Neuronal stem cell (in vitro differentiated cells): ENCODE measurements at regions not wholly inside any gene's neighbourhood (a gene's known extent, or its start where the extent isn't known, plus 50 kb on each side); places are given as distances from the start of the nearest gene placed in this dataset.

Experiments
- DNase-seq: peaks from one replicate; pipeline ENCODE4 v3.0.0-alpha.2; 2013; ENCODE audit warnings: low spot score
- H2AFZ ChIP-seq: one replicate; pipeline ENCODE4 v1.6.1; 2013; ENCODE audit warnings: mild to moderate bottlenecking, low read length, inconsistent platforms
- H2AK5ac ChIP-seq: 2 replicates; pipeline ENCODE4 v1.6.1; 2013; ENCODE audit warnings: low read depth, mild to moderate bottlenecking, inconsistent platforms, low read length, moderate library complexity, mixed read lengths
- H2BK120ac ChIP-seq: 2 replicates; pipeline ENCODE4 v1.6.1; 2013; ENCODE audit warnings: low read depth, mild to moderate bottlenecking, inconsistent platforms, low read length, moderate library complexity, mixed read lengths
- H2BK12ac ChIP-seq: one replicate; pipeline ENCODE4 v1.6.1; 2013; ENCODE audit warnings: low read length, inconsistent platforms
- H2BK15ac ChIP-seq: 2 replicates; pipeline ENCODE4 v1.6.1; 2013; ENCODE audit warnings: mild to moderate bottlenecking, low read length, inconsistent platforms, mixed read lengths
- H2BK5ac ChIP-seq: one replicate; pipeline ENCODE4 v1.6.1; 2013; ENCODE audit warnings: inconsistent platforms, mild to moderate bottlenecking, low read length, moderate library complexity
- H3K14ac ChIP-seq: one replicate; pipeline ENCODE4 v1.6.1; 2013; ENCODE audit warnings: low read length, inconsistent platforms
- H3K18ac ChIP-seq: 2 replicates; pipeline ENCODE4 v1.6.1; 2013; ENCODE audit warnings: low read length, inconsistent platforms
- H3K23ac ChIP-seq: 2 replicates; pipeline ENCODE4 v1.6.1; 2013; ENCODE audit warnings: low read depth, mild to moderate bottlenecking, mixed read lengths, low read length, inconsistent platforms; ENCODE audit not compliant: poor library complexity
- H3K27ac ChIP-seq: replicated peaks from 3 replicates; pipeline ENCODE4 v1.5.1; 2013; ENCODE audit warnings: low read length, inconsistent platforms
- H3K27me3 ChIP-seq, 3 experiments: 2 replicates each; pipeline ENCODE4 v1.6.1; 2013; ENCODE audit warnings: low read length in 3 of 3, mild to moderate bottlenecking in 2 of 3, inconsistent platforms in 1 of 3, low read depth in 1 of 3, mixed read lengths in 1 of 3, moderate library complexity in 1 of 3; ENCODE audit not compliant: control insufficient read depth in 3 of 3, insufficient read depth in 3 of 3
- H3K36me3 ChIP-seq, 2 donors: replicated peaks in 1 of 2; 2 replicates each; pipeline ENCODE4 v1.6.1; 2013; ENCODE audit warnings: low read length in 2 of 2; ENCODE audit not compliant: control insufficient read depth in 2 of 2, insufficient read depth in 2 of 2
- H3K4ac ChIP-seq: 2 replicates; pipeline ENCODE4 v1.6.1; 2013; ENCODE audit warnings: inconsistent platforms, mild to moderate bottlenecking, low read length, moderate library complexity
- H3K4me1 ChIP-seq, 2 donors: 1 replicate in 1 of 2; 2 replicates in 1 of 2; pipeline ENCODE4 v1.6.1; 2013; ENCODE audit warnings: low read length in 2 of 2, low read depth in 1 of 2; ENCODE audit not compliant: control insufficient read depth in 2 of 2, insufficient read depth in 1 of 2
- H3K4me2 ChIP-seq: one replicate; pipeline ENCODE4 v1.6.1; 2013; ENCODE audit warnings: mild to moderate bottlenecking, low read length, inconsistent platforms; ENCODE audit not compliant: insufficient read depth, poor library complexity, severe bottlenecking
- H3K4me3 ChIP-seq, 2 donors: 2 replicates each; pipeline ENCODE4 v1.5.1; 2013; ENCODE audit warnings: low read length in 2 of 2, mild to moderate bottlenecking in 2 of 2, inconsistent platforms in 1 of 2, moderate library complexity in 1 of 2
- H3K79me1 ChIP-seq: one replicate; pipeline ENCODE4 v1.6.1; 2013; ENCODE audit warnings: low read depth, mild to moderate bottlenecking, inconsistent platforms, low read length, moderate library complexity
- H3K9ac ChIP-seq: one replicate; pipeline ENCODE4 v1.6.1; 2013; ENCODE audit warnings: mild to moderate bottlenecking, low read depth, low read length, inconsistent platforms; ENCODE audit not compliant: poor library complexity
- H3K9me3 ChIP-seq, 2 donors: replicated peaks in 1 of 2; 2 replicates each; pipeline versions ENCODE3 to v1.6.1; 2013; ENCODE audit warnings: low read length in 2 of 2, mild to moderate bottlenecking in 2 of 2, inconsistent platforms in 1 of 2, low read depth in 1 of 2, mixed read lengths in 1 of 2, moderate library complexity in 1 of 2; ENCODE audit not compliant: control insufficient read depth in 2 of 2, insufficient read depth in 1 of 2
- H4K8ac ChIP-seq: one replicate; pipeline ENCODE4 v1.6.1; 2013; ENCODE audit warnings: low read depth, mild to moderate bottlenecking, inconsistent platforms, low read length, moderate library complexity
- H4K91ac ChIP-seq: one replicate; pipeline ENCODE4 v1.6.1; 2013; ENCODE audit warnings: low read length, low read depth, mild to moderate bottlenecking, inconsistent platforms; ENCODE audit not compliant: poor library complexity
- WGBS, 2 donors: extraction: QIAGEN DNeasy Blood & Tissue Kit; methylation state at CpG; one replicate each; pipeline ENCODE4 v1.1.7; 2013; ENCODE audit warnings: missing lambda C conversion rate in 2 of 2, mixed read lengths in 1 of 2; ENCODE audit not compliant: insufficient read length in 2 of 2, insufficient replicate concordance in 1 of 2; ENCODE audit errors: extremely low coverage in 2 of 2; 5-methylcytosine and 5-hydroxymethylcytosine counted together

GRCh38 chr3:88584451-88584850, 434.7 kb downstream of the C3orf38 start:
- Histone ChIP-seq H2BK5ac (no peak overlapping the region), H2AFZ (no peak overlapping the region), H2BK12ac (no peak overlapping the region), H3K18ac (no peak overlapping the region), H3K9me3 (no peaks in the 10 kb centered on the region), H2AK5ac (no peak overlapping the region), H4K8ac (no peak overlapping the region), H3K4me1 (no peaks in the 10 kb centered on the region), H3K14ac (no peak overlapping the region), H3K27me3 (no peaks in the 10 kb centered on the region), H3K23ac (no peak overlapping the region), H3K4me2 (no peak overlapping the region), H2BK120ac (no peak overlapping the region), H3K4ac (no peak overlapping the region), H2BK15ac (no peak overlapping the region), H3K27ac (no peak overlapping the region), H3K36me3 (no peaks in the 10 kb centered on the region), H3K9ac (no peak overlapping the region), H3K79me1 (no peaks in the 10 kb centered on the region), H4K91ac (no peak overlapping the region), H3K4me3 (no peak overlapping the region)
- no CpG with 5 or more reads among the region's 3 CpGs for WGBS, 2 donors
- no peak for DNase-seq

- H3K79me1 ChIP-seq = no peaks in the 10 kb centered on the region
- H3K27me3 ChIP-seq = no peaks in the 10 kb centered on the region
- H3K4ac ChIP-seq = no peak overlapping the region
- no peak overlapping the region for H2BK15ac ChIP-seq
- H3K9me3 ChIP-seq = no peaks in the 10 kb centered on the region
- H3K4me1 ChIP-seq = no peaks in the 10 kb centered on the region
- peak overlapping the region; percentile 10 for H2AFZ ChIP-seq
- H3K4me3 ChIP-seq = no peak overlapping the region
- no peak overlapping the region for H4K8ac ChIP-seq
- no peak overlapping the region for H3K14ac ChIP-seq
- H2BK12ac ChIP-seq = no peak overlapping the region
- H3K36me3 ChIP-seq = no peaks in the 10 kb centered on the region
- no peak overlapping the region for H2BK5ac ChIP-seq
- no peak for DNase-seq
- no peak overlapping the region for H2AK5ac ChIP-seq
- no CpG with 5 or more reads among the region's 2 CpGs for WGBS, 2 donors
- no peak overlapping the region for H3K27ac ChIP-seq
- H2BK120ac ChIP-seq = no peak overlapping the region
- H3K9ac ChIP-seq = no peak overlapping the region
- H3K23ac ChIP-seq = no peak overlapping the region
- no peak overlapping the region for H3K18ac ChIP-seq
- no peak overlapping the region for H4K91ac ChIP-seq
- H3K4me2 ChIP-seq = no peak overlapping the region
These were observed 436.4 kb downstream of the C3orf38 start for GRCh38 chr3:88586121-88586640.

GRCh38 chr3:88589138-88589537, 439.4 kb downstream of the C3orf38 start:
- Histone ChIP-seq H2AFZ (no peak overlapping the region), H4K8ac (no peak overlapping the region), H3K4me1 (no peaks in the 10 kb centered on the region), H2BK15ac (no peak overlapping the region), H3K9me3 (no peaks in the 10 kb centered on the region), H2BK12ac (no peak overlapping the region), H3K36me3 (no peaks in the 10 kb centered on the region), H2AK5ac (no peak overlapping the region), H3K4me2 (no peak overlapping the region), H3K4ac (no peak overlapping the region), H3K9ac (no peak overlapping the region), H3K18ac (no peak overlapping the region), H3K27ac (no peak overlapping the region), H3K79me1 (no peaks in the 10 kb centered on the region), H4K91ac (no peak overlapping the region), H3K4me3 (no peak overlapping the region), H2BK5ac (no peak overlapping the region), H3K27me3 (no peaks in the 10 kb centered on the region), H3K14ac (no peak overlapping the region), H3K23ac (no peak overlapping the region), H2BK120ac (no peak overlapping the region)
- DNase-seq = no peak
- WGBS, 2 donors = no CpG with 5 or more reads among the region's 2 CpGs

- H2BK120ac ChIP-seq = no peak overlapping the region
- H4K91ac ChIP-seq = no peak overlapping the region
- DNase-seq = no peak
These were observed 445.3 kb downstream of the C3orf38 start for GRCh38 chr3:88595026-88595425.

More at GRCh38 chr3:88595026-88595425, 445.3 kb downstream of the C3orf38 start:
- no peaks in the 10 kb centered on the region for H3K79me1 ChIP-seq
- H3K27me3 ChIP-seq = no peaks in the 10 kb centered on the region
- H2AFZ ChIP-seq = no peak overlapping the region
- H3K4me3 ChIP-seq = no peak overlapping the region
- no peak overlapping the region for H2BK12ac ChIP-seq
- no peak overlapping the region for H2BK15ac ChIP-seq
- no peaks in the 10 kb centered on the region for H3K9me3 ChIP-seq
- no peak overlapping the region for H2BK5ac ChIP-seq
- no peak overlapping the region for H3K4ac ChIP-seq
- no peak overlapping the region for H3K14ac ChIP-seq
- H3K18ac ChIP-seq = no peak overlapping the region
- no peak overlapping the region for H4K8ac ChIP-seq
- H3K36me3 ChIP-seq = no peaks in the 10 kb centered on the region
- no peak overlapping the region for H3K9ac ChIP-seq
- no peak overlapping the region for H2AK5ac ChIP-seq
- H3K4me2 ChIP-seq = no peak overlapping the region
- H3K23ac ChIP-seq = no peak overlapping the region
- H3K4me1 ChIP-seq = no peaks in the 10 kb centered on the region
- no CpG with 5 or more reads among the region's 1 CpG for WGBS, 2 donors
- H3K27ac ChIP-seq = no peak overlapping the region
